Right atrium auricular region (tissue), 2 donors: ENCODE measurements at regions not wholly inside any gene's neighbourhood (a gene's known extent, or its start where the extent isn't known, plus 50 kb on each side); places are given as distances from the start of the nearest gene placed in this dataset.
"Not testable (repeated sequence)": the region's sequence is repeated elsewhere in the genome, so short reads cannot be mapped to it uniquely, and the experiment has no call there.

ENCODE experiments used
- DNase-seq: peaks from one replicate; pipeline ENCODE4 v3.0.0-alpha.2; 2019; ENCODE audit warnings: low spot score
- H3K27ac ChIP-seq, 2 donors: fragments of 200-600 bp; sonication (generic); 1 replicate in 1 of 2; 2 replicates in 1 of 2; pipeline ENCODE4 v1.5.1; 2016 to 2019
- H3K27me3 ChIP-seq, 2 donors: fragments of 200-600 bp; sonication (generic); one replicate each; pipeline versions ENCODE4 v1.5.1 to v1.6.0; 2017 to 2019
- H3K36me3 ChIP-seq: fragments of 200-600 bp; sonication (generic); one replicate; pipeline ENCODE4 v1.5.1; 2016
- H3K4me1 ChIP-seq, 2 donors: fragments of 200-600 bp; sonication (generic); one replicate each; pipeline versions ENCODE4 v1.5.1 to v1.6.0; 2017 to 2019
- H3K4me3 ChIP-seq, 2 donors: fragments of 200-600 bp; sonication (generic); 1 replicate in 1 of 2; 2 replicates in 1 of 2; pipeline ENCODE4 v1.5.1; 2017 to 2019; ENCODE audit warnings: mild to moderate bottlenecking in 1 of 2, moderate library complexity in 1 of 2
- H3K9me3 ChIP-seq, 2 donors: fragments of 200-600 bp; sonication (generic); one replicate each; pipeline ENCODE4 v1.5.1; 2019
- CTCF ChIP-seq, 2 donors: fragments of 200-600 bp; sonication (generic); IDR thresholded peaks; one replicate each; pipeline ENCODE4 v1.5.1; 2019; ENCODE audit warnings: antibody characterized with exemption in 2 of 2

GRCh38 chr3:6326771-6327170, 534.1 kb upstream of the GRM7 start:
- TF ChIP-seq CTCF (IDR thresholded peaks at IDR 0.05), result no peak
- Histone ChIP-seq H3K36me3 (no peaks in the 10 kb centered on the region), H3K4me3 (no peak overlapping the region), H3K9me3 (peaks cover 2 to 10% of the 10 kb centered on the region in 2 donors), H3K27me3 (no peaks in the 10 kb centered on the region), H3K27ac (no peak overlapping the region), H3K4me1 (no peaks in the 10 kb centered on the region)
- no peak for DNase-seq

GRCh38 chr3:6340980-6341325, 520.0 kb upstream of the GRM7 start:
- H3K36me3 ChIP-seq, DNase-seq, H3K27me3 ChIP-seq, H3K4me3 ChIP-seq, H3K27ac ChIP-seq, H3K9me3 ChIP-seq, H3K4me1 ChIP-seq: not testable (repeated sequence)

- Histone ChIP-seq H3K27ac (no peak overlapping the region), H3K36me3 (no peaks in the 10 kb centered on the region), H3K27me3 (no peaks in the 10 kb centered on the region), H3K9me3 (peaks cover 0 to 3% of the 10 kb centered on the region in 2 donors), H3K4me3 (no peak overlapping the region), H3K4me1 (no peaks in the 10 kb centered on the region)
- no peak for TF ChIP-seq CTCF (IDR thresholded peaks at IDR 0.05)
- DNase-seq, result no peak
Measured at GRCh38 chr3:6351752-6352151, 509.2 kb upstream of the GRM7 start.

GRCh38 chr3:6354653-6355052, 506.3 kb upstream of the GRM7 start:
- no peaks in the 10 kb centered on the region for H3K36me3 ChIP-seq
- H3K9me3 ChIP-seq, result no peaks in the 10 kb centered on the region
- H3K4me1 ChIP-seq, result no peaks in the 10 kb centered on the region
- no peak overlapping the region for H3K27ac ChIP-seq
- TF ChIP-seq CTCF (IDR thresholded peaks at IDR 0.05), result no peak
- no peaks in the 10 kb centered on the region for H3K27me3 ChIP-seq
- DNase-seq, result no peak
- no peak overlapping the region for H3K4me3 ChIP-seq

- Histone ChIP-seq H3K4me3 (no peak overlapping the region), H3K27me3 (no peaks in the 10 kb centered on the region), H3K36me3 (no peaks in the 10 kb centered on the region), H3K4me1 (no peaks in the 10 kb centered on the region), H3K27ac (no peak overlapping the region), H3K9me3 (no peaks in the 10 kb centered on the region)
- DNase-seq, result no peak
- TF ChIP-seq CTCF (IDR thresholded peaks at IDR 0.05), result no peak
Measured at GRCh38 chr3:6362406-6362805, 498.5 kb upstream of the GRM7 start.

- Histone ChIP-seq H3K9me3 (no peaks in the 10 kb centered on the region), H3K27me3 (no peaks in the 10 kb centered on the region), H3K27ac (no peak overlapping the region), H3K4me1 (no peaks in the 10 kb centered on the region), H3K4me3 (no peak overlapping the region), H3K36me3 (no peaks in the 10 kb centered on the region)
- TF ChIP-seq CTCF (IDR thresholded peaks at IDR 0.05), result no peak
- DNase-seq, result no peak
Measured at GRCh38 chr3:6367171-6367570, 493.7 kb upstream of the GRM7 start.
